Large intestine (tissue), 3 donors: ENCODE measurements at regions not wholly inside any gene's neighbourhood (a gene's known extent, or its start where the extent isn't known, plus 50 kb on each side); places are given as distances from the start of the nearest gene placed in this dataset.
"Not testable (repeated sequence)": the region's sequence is repeated elsewhere in the genome, so short reads cannot be mapped to it uniquely, and the experiment has no call there.

Source experiments
- DNase-seq, 2 donors: peaks; one replicate each; pipeline versions ENCODE4 v3.0.0 to v3.0.0-alpha.2; 2013
- H3K27ac ChIP-seq: one replicate; pipeline ENCODE4 v1.5.1; 2013; ENCODE audit warnings: low read length
- H3K27me3 ChIP-seq: 2 replicates; pipeline ENCODE4 v1.6.1; 2013; ENCODE audit warnings: low read length; ENCODE audit not compliant: control insufficient read depth, insufficient read depth
- H3K36me3 ChIP-seq: 2 replicates; pipeline ENCODE4 v1.6.1; 2013; ENCODE audit warnings: low read length; ENCODE audit not compliant: control insufficient read depth, insufficient read depth
- H3K4me1 ChIP-seq: one replicate; pipeline ENCODE4 v1.6.1; 2013; ENCODE audit warnings: low read length; ENCODE audit not compliant: control insufficient read depth, insufficient read depth
- H3K4me3 ChIP-seq: one replicate; pipeline ENCODE4 v1.5.1; 2013; ENCODE audit warnings: low read length
- H3K9me3 ChIP-seq: one replicate; pipeline ENCODE4 v1.6.1; 2013; ENCODE audit warnings: mild to moderate bottlenecking, low read depth, low read length, moderate library complexity; ENCODE audit not compliant: control insufficient read depth
- WGBS: methylation state at CpG from one replicate; pipeline ENCODE4 v1.1.5; 2013; ENCODE audit warnings: low lambda C conversion rate; ENCODE audit not compliant: insufficient coverage; 5-methylcytosine and 5-hydroxymethylcytosine counted together

- H3K9me3 ChIP-seq, H3K27me3 ChIP-seq, DNase-seq, H3K36me3 ChIP-seq, H3K4me1 ChIP-seq, H3K4me3 ChIP-seq, H3K27ac ChIP-seq: not testable (repeated sequence)
- 78% methylated on average over 3 of the region's 8 CpGs for WGBS
Measured at GRCh38 chr1:168457296-168457695, 86.5 kb downstream of the XCL2 start.

GRCh38 chr1:168455764-168456163, 88.0 kb downstream of the XCL2 start:
- no peaks in the 10 kb centered on the region for H3K9me3 ChIP-seq
- WGBS, result no CpG with 5 or more reads among the region's 2 CpGs
- H3K4me1 ChIP-seq, result no peaks in the 10 kb centered on the region
- H3K27ac ChIP-seq, result no peak overlapping the region
- no peaks in the 10 kb centered on the region for H3K36me3 ChIP-seq
- DNase-seq, result no peak
- no peaks in the 10 kb centered on the region for H3K27me3 ChIP-seq
- H3K4me3 ChIP-seq, result no peak overlapping the region

- no peaks in the 10 kb centered on the region for H3K36me3 ChIP-seq
- no peaks in the 10 kb centered on the region for H3K27me3 ChIP-seq
- no peaks in the 10 kb centered on the region for H3K9me3 ChIP-seq
- WGBS, result 100% methylated on average over 1 of the region's 1 CpG
- DNase-seq, result no peak
- H3K4me3 ChIP-seq, result no peak overlapping the region
- no peaks in the 10 kb centered on the region for H3K4me1 ChIP-seq
- H3K27ac ChIP-seq, result no peak overlapping the region
Measured at GRCh38 chr1:168454211-168454815, 89.5 kb downstream of the XCL2 start.

GRCh38 chr1:168453056-168453455, 90.7 kb downstream of the XCL2 start:
- Histone ChIP-seq H3K4me1 (no peaks in the 10 kb centered on the region), H3K27me3 (no peaks in the 10 kb centered on the region), H3K4me3 (no peak overlapping the region), H3K9me3 (no peaks in the 10 kb centered on the region), H3K36me3 (no peaks in the 10 kb centered on the region), H3K27ac (no peak overlapping the region)
- DNase-seq, result no peak
- 83% methylated on average over 1 of the region's 4 CpGs for WGBS

- Histone ChIP-seq H3K36me3 (no peaks in the 10 kb centered on the region), H3K4me3 (no peak overlapping the region), H3K27ac (no peak overlapping the region), H3K9me3 (no peaks in the 10 kb centered on the region), H3K27me3 (no peaks in the 10 kb centered on the region), H3K4me1 (no peaks in the 10 kb centered on the region)
- no peak for DNase-seq
- WGBS, result no CpG with 5 or more reads among the region's 1 CpG
Measured at GRCh38 chr1:168452329-168452728, 91.5 kb downstream of the XCL2 start.

- Histone ChIP-seq H3K4me1 (no peaks in the 10 kb centered on the region), H3K4me3 (no peak overlapping the region), H3K9me3 (no peaks in the 10 kb centered on the region), H3K36me3 (no peaks in the 10 kb centered on the region), H3K27me3 (no peaks in the 10 kb centered on the region), H3K27ac (no peak overlapping the region)
- no CpG with 5 or more reads among the region's 1 CpG for WGBS
- DNase-seq, result no peak
Measured at GRCh38 chr1:168447871-168448270, 95.9 kb downstream of the XCL2 start.

- 100% methylated on average over 1 of the region's 5 CpGs for WGBS
Measured at GRCh38 chr1:168446081-168446480, 97.7 kb downstream of the XCL2 start.

GRCh38 chr1:168443899-168444298, 99.9 kb downstream of the XCL2 start:
- 100% methylated on average over 1 of the region's 5 CpGs for WGBS

More at GRCh38 chr1:168446081-168446480, 97.7 kb downstream of the XCL2 start:
- Histone ChIP-seq H3K4me1 (no peaks in the 10 kb centered on the region), H3K36me3 (no peaks in the 10 kb centered on the region), H3K27ac (no peak overlapping the region), H3K4me3 (no peak overlapping the region), H3K9me3 (no peaks in the 10 kb centered on the region), H3K27me3 (no peaks in the 10 kb centered on the region)
- no peak for DNase-seq

GRCh38 chr1:168443356-168443755, 100.4 kb downstream of the XCL2 start:
- Histone ChIP-seq H3K36me3 (no peaks in the 10 kb centered on the region), H3K27ac (no peak overlapping the region), H3K9me3 (no peaks in the 10 kb centered on the region), H3K4me3 (no peak overlapping the region), H3K4me1 (no peaks in the 10 kb centered on the region), H3K27me3 (no peaks in the 10 kb centered on the region)
- 100% methylated on average over 1 of the region's 3 CpGs for WGBS
- DNase-seq, result no peak

More at GRCh38 chr1:168443899-168444298, 99.9 kb downstream of the XCL2 start:
- Histone ChIP-seq H3K36me3 (no peaks in the 10 kb centered on the region), H3K9me3 (no peaks in the 10 kb centered on the region), H3K27me3 (no peaks in the 10 kb centered on the region), H3K4me3 (no peak overlapping the region), H3K4me1 (no peaks in the 10 kb centered on the region), H3K27ac (no peak overlapping the region)
- no peak for DNase-seq

- no peak overlapping the region for H3K4me3 ChIP-seq
- H3K27ac ChIP-seq, result no peak overlapping the region
- no peaks in the 10 kb centered on the region for H3K4me1 ChIP-seq
- 100% methylated on average over 1 of the region's 2 CpGs for WGBS
- H3K36me3 ChIP-seq, result no peaks in the 10 kb centered on the region
- H3K9me3 ChIP-seq, result no peaks in the 10 kb centered on the region
- no peak for DNase-seq
- no peaks in the 10 kb centered on the region for H3K27me3 ChIP-seq
Measured at GRCh38 chr1:168442931-168443330, 100.9 kb downstream of the XCL2 start.

GRCh38 chr1:168441745-168442144, 102.1 kb downstream of the XCL2 start:
- no CpG with 5 or more reads among the region's 3 CpGs for WGBS
- no peaks in the 10 kb centered on the region for H3K9me3 ChIP-seq
- no peak overlapping the region for H3K4me3 ChIP-seq
- no peaks in the 10 kb centered on the region for H3K36me3 ChIP-seq
- no peaks in the 10 kb centered on the region for H3K27me3 ChIP-seq
- no peaks in the 10 kb centered on the region for H3K4me1 ChIP-seq
- no peak overlapping the region for H3K27ac ChIP-seq
- no peak for DNase-seq
